NK-92 treated with Interleukin-12 subunit alpha and Interleukin-12 subunit beta, amount 100 ng/mL, for 24 hours (cell line): ENCODE measurements at regions not wholly inside any gene's neighbourhood (a gene's known extent, or its start where the extent isn't known, plus 50 kb on each side); places are given as distances from the start of the nearest gene placed in this dataset.
"Not testable (repeated sequence)": the region's sequence is repeated elsewhere in the genome, so short reads cannot be mapped to it uniquely, and the experiment has no call there.

ENCODE experiments used
- DNase-seq: peaks from one replicate; lab custom pipeline; 2025; lab: John Stamatoyannopoulos, UW

DNA sequence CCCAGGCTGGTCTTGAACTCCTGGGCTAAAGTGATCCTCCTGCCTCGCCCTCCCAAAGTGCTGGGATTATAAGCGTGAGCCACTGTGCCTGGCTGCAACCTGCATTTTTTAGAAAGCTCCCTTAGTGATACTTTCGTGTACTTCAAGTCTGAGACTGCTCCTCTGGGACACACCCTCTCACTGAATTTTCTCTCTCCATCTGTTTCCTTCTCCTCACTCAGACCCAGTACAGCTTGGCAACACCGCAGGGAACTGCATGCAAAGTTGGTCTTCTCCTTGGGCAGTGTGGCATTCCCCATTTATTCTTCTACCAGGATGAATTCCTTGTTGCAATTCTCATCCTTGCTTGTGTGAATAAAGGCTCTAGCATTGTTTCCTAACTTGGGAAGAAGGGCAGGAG is 175.9 kb downstream of the LPIN1 start:
- DNase-seq = no peak

DNA sequence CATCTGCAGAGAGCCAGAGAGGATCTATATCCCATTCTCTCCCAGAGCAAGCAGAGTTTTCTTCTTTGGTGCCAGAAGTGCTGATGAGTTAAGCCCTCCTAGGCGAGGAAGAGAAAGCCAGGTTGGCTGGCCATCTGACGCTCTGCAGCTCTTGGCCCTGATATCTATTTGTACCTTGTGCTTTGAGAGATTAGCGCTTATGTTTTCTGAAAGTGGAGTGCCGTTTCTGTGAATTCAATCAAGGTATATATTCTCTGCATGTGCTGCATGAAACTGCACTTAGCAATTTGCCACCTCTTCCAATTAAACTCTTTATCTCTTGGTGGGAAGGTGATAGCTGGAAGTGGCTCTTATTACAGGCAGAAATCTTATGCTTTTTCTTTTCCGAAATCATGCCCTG is 177.5 kb downstream of the LPIN1 start:
- no peak for DNase-seq

GRCh38 chr2:11925295-11926066 is 179.0 kb downstream of the LPIN1 start:
- DNase-seq = no peak

GRCh38 chr2:11930211-11930761 is 183.9 kb downstream of the LPIN1 start:
- DNase-seq = no peak

- no peak for DNase-seq
These were observed 185.6 kb downstream of the LPIN1 start for GRCh38 chr2:11932048-11932512.

DNA sequence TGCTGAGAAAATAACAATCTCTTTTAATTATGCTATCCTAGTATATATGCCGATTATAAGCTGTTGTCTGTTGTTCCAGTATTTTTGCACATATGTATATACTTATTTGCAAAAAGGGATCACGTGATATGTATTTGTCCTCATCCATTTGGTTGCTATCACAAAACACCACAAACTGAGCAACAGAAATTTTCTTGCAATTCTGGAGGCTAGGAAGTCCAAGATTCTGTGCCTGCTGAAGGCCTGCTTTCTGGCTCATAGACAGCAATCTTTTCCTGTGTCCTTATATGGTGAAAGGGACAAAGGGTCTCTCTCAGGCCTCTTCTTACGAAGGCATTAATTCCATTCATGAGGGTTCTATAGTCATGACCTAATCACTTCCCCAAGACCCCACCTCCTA is 186.5 kb downstream of the LPIN1 start:
- no peak for DNase-seq

- DNase-seq = no peak
These were observed 187.4 kb downstream of the LPIN1 start for GRCh38 chr2:11933854-11934253.

DNA sequence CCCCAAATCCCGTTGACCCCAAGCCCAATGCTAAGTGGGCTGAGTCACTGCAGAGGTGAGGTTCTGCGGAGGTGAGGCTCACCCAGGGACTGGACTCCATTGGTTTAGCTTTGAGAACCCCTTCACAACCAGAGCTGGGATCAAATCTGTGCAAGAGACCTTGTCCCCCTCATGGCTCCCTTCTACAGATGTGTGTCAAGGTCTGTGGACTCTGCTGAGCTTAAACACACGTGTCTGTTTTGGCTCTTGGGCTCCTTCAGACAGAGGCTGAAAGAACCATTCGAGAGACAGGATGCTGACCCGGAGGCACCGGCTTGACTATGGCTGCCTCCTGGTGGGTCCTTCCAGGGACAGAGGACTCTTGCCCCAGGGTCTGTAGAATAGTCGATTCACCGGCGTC is 190.3 kb downstream of the LPIN1 start:
- no peak for DNase-seq

- no peak for DNase-seq
These were observed 191.8 kb downstream of the LPIN1 start for GRCh38 chr2:11938196-11938595.

DNA sequence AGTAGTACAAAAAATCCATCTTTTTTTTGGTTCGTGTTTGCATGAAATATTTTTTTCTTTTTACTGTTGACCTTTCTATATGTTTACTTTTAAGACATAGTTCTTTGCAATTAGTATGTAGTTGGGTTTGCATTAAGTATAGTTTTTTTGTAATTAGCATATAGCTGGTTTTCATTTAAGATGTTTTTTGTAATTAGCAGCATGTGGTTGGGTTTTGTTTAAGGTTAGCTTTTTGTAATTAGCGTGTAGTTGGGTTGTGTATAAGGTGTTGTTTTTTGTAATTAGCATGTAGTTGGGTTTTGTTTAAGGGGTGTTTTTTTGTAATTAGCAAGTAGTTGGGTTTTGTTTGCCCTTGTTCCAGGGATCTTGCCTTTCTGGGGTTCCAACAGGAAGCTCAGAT is 193.1 kb downstream of the LPIN1 start:
- DNase-seq = no peak

GRCh38 chr2:11940121-11940743 is 193.8 kb downstream of the LPIN1 start:
- DNase-seq = no peak

DNA sequence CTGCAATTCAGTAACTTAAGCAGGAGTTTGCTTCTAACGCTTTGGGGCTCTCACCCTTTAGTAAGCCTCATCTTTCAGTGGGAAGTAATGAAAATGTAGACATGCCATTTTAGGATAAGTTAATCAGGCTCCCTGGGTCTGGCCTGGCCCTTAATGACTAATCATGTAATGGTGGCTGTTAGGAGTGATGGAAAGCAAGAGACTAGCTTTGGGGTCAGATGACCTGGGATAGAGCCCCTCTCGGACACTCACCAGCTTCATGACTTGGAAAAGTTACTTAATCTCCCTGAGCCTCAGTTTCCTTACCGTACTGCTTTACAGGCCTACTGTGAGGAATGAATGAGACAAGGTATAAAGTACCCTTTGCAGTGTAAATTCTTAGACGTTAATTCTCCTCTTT is 194.4 kb downstream of the LPIN1 start:
- DNase-seq = no peak

GRCh38 chr2:11941201-11942177 is 195.1 kb downstream of the LPIN1 start:
- no peak for DNase-seq

- DNase-seq = no peak
These were observed 195.7 kb downstream of the LPIN1 start for GRCh38 chr2:11942178-11942569.

DNA sequence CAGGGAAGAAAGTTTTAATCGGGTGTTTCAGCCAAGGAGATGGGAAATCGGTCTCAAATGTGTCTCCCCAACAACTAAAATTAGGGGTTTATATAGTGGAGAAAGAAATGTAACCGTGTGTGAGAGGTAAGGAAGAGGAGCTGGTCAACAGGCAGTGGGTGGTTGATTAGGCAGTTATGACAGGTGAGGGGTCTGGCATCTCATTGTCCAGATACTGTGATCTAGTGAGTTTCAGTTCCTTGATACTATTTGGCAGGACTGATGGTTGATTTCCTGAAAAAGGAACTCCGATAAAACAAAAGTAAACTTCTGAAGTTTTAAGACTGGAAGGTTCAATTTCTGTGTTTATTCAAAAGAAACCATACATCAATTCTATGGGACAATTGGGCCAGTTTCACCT is 197.9 kb downstream of the LPIN1 start:
- no peak for DNase-seq

DNA sequence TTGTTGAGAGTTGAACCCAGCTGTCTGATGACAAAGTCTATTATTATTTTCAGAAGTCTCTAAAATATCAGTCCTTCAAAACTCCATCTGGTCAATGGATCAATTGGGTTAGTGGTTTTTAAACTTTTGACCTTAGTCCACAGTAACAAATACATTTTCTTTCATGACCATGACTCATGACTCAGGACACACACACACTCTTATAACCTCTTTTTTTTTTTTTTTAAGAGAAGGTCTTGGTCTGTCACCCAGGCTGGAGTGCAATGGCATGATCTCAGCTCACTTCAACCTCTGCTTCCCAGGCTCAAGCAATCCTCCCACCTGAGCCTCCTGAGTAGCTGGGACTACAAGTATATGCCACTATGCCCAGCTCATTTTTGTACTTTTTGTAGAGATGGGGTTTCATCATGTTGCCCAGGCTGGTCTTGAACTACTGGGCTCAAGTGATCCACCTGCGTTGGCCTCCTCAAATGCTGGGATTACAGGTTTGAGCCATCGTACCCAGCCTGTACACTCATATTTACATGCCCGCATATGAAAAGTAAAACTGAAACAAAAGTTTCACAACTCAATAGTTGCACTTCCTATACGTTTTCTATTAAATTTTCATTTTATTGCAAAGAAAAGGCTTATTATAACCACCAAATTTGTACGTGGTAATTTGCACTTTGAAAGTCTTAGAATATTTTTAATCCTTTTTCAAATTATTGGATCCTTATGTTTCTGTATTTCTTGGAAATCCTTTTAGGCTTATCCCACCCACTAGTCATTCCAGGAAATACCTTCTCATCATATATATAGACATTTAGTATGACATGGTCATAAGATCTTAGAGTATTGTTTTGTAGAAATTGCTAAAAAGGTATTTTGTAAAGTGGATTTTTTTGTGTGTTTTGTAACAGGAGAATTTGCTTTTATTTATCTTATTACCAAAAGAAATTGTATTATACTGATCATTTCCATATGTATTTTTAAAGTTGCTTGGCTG is 199.0 kb downstream of the LPIN1 start:
- no peak for DNase-seq

GRCh38 chr2:11947956-11948355 is 201.5 kb downstream of the LPIN1 start:
- no peak for DNase-seq

DNA sequence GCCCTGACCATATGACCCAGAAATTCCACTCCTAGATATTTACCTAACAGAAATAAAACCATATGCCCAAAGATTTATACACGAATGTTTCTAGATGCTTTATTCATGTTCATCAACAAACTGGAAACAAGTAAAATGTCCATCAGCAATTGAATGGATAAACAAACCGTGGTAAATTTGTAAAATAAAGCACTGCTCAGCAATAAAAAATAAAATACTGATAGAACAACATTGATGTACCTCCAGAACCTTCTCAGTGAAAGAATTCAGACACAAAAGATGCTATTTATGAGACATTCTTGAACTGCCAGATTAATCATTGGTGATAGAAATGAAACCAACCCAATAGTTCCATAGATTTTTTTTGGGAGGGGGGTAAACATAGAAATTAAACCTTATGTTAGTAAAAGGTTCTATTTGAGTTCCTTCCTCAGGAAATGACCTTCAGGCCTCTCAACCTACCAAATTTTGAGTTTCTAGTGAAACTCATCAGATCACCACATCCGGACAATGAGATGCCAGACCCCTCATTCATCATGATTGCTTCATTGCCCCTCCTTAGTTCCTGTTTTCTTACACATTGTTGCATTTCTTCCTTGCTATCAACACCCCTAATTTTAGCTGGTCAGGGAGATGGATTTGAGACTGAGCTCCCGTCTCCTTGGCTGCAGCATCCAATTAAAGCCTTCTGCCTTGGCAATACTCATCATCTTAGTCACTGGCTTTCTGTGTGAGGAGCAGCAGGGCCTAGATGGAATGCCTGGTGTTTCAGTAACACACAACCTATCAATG is 203.5 kb downstream of the LPIN1 start:
- no peak for DNase-seq

DNA sequence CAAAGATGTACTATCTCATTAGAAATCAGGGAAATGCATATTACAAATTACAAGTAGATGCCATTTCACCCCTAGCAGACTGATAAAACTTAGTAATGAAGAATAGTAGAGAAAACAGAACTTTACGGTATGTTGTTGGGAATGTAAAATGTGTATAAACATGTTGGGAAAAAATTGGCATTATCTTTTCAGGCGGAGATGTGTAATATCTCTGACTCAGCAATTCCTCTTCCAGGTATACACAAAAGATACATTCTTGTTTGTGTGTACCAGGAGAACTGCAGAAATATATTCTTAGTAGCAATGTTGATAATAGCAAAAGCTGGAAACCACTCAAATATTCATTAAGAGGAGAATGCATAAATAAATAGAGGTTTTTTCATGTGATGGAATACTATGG is 204.5 kb downstream of the LPIN1 start:
- no peak for DNase-seq

DNA sequence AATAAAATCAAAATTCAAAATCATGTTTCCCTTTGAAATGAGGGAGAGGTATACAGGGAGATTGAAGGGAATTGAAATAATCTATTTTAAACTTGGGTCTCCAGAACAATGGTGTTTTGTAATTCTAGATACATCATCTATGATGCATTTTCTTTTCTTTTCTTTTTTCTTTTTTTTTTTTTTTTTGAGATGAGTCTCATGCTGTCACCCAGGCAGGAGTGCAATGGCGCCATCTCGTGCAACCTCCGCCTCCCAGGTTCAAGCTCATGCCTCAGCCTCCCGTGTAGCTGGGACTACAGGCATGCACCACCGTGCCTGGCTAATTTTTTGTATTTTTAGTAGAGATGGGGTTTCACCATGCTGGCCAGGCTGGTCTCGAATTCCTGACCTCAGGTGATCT is 205.1 kb downstream of the LPIN1 start:
- not testable (repeated sequence) for DNase-seq
